MCF 10A (cell line): ENCODE measurements at regions not wholly inside any gene's neighbourhood (a gene's known extent, or its start where the extent isn't known, plus 50 kb on each side); places are given as distances from the start of the nearest gene placed in this dataset.

Experiments
- BruUV-seq: library from RNA; stranded (reverse); fragments of 400-500 nt; replicated peaks from 2 replicates; lab custom pipeline; 2021; lab: Mats Ljungman, UMichigan
- CTCF ChIA-PET: fragments of 300-600 bp; sonication (Branson Sonifier 250); formaldehyde crosslinking; extraction: SDS; loops from one replicate; lab custom pipeline; 2021; ENCODE audit warnings: antibody characterized with exemption, inconsistent platforms; lab: Yijun Ruan, JAX
- POLR2A ChIA-PET: fragments of 300-600, 350-650 bp; sonication (Branson Sonifier 250); formaldehyde crosslinking; extraction: SDS; loops from one replicate; lab custom pipeline; 2020; ENCODE audit warnings: antibody characterized with exemption, inconsistent platforms; lab: Yijun Ruan, JAX
- DNase-seq: peaks from one replicate; pipeline ENCODE4 v3.0.0-alpha.2; 2018; ENCODE audit not compliant: unreplicated experiment
- H3K27ac Mint-ChIP-seq: one replicate; pipeline ENCODE4 v1.8.0; 2022; ENCODE audit warnings: mild to moderate bottlenecking, low read depth, mixed read lengths; ENCODE audit not compliant: unreplicated experiment
- H3K27me3 Mint-ChIP-seq: one replicate; pipeline ENCODE4 v1.8.0; 2022; ENCODE audit warnings: mixed read lengths; ENCODE audit not compliant: insufficient read depth, unreplicated experiment
- H3K36me3 Mint-ChIP-seq: one replicate; pipeline ENCODE4 v1.8.0; 2022; ENCODE audit warnings: mild to moderate bottlenecking, moderate library complexity, mixed read lengths; ENCODE audit not compliant: insufficient read depth, unreplicated experiment
- H3K4me1 Mint-ChIP-seq: one replicate; pipeline ENCODE4 v1.8.0; 2022; ENCODE audit warnings: mixed read lengths; ENCODE audit not compliant: insufficient read depth, unreplicated experiment
- H3K4me3 Mint-ChIP-seq: one replicate; pipeline ENCODE4 v1.8.0; 2022; ENCODE audit warnings: mild to moderate bottlenecking, moderate library complexity, mixed read lengths; ENCODE audit not compliant: unreplicated experiment
- H3K9me3 Mint-ChIP-seq: one replicate; pipeline ENCODE4 v1.8.0; 2022; ENCODE audit warnings: mixed read lengths; ENCODE audit not compliant: unreplicated experiment
- intact Hi-C: fragments of 100-400 bp; cut with micrococcal nuclease; formaldehyde crosslinking; loops from 2 replicates; pipeline ENCODE4 v1.14.1; 2022
- TF ChIP-seq, protein P1 (sequence below): fragments of 200-600 bp; IDR thresholded peaks from one replicate; pipeline ENCODE4 v1.8.0; 2022; ENCODE audit warnings: antibody characterized with exemption, mild to moderate bottlenecking; ENCODE audit not compliant: unreplicated experiment

DNA sequence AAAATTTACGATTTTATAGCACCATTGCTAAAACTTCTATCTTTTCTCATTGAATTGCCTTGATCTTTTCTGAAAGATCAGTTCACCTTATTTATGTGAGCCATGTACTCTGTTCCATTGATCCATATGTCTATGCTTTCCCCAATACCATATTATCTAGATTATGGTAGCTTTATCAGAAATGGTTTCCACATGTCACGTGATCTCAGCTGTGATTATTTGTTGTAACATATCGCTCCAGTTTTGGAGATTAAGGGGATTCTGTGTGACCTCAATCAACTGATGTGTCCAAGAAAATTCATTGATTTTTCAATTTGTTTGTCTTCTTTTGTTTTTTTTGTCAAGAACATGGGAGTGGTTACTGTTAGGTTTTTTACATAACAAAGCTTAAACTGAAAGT is 1114.5 kb upstream of the ATXN8OS start:
- Mint-ChIP-seq H3K9me3 (no peaks in the 10 kb centered on the region), H3K4me1 (no peaks in the 10 kb centered on the region), H3K27ac (no peak overlapping the region), H3K27me3 (no peaks in the 10 kb centered on the region), H3K36me3 (no peaks in the 10 kb centered on the region), H3K4me3 (no peak overlapping the region)
- ChIA-PET CTCF (interaction anchor here (0.7 to 1.1 kb wide), 2 partner anchors 30 to 596 kb away, joined by 3 read pairs; no protein-coding TSS in a partner anchor), POLR2A (no interaction called here)
- TF ChIP-seq, protein P1, sequence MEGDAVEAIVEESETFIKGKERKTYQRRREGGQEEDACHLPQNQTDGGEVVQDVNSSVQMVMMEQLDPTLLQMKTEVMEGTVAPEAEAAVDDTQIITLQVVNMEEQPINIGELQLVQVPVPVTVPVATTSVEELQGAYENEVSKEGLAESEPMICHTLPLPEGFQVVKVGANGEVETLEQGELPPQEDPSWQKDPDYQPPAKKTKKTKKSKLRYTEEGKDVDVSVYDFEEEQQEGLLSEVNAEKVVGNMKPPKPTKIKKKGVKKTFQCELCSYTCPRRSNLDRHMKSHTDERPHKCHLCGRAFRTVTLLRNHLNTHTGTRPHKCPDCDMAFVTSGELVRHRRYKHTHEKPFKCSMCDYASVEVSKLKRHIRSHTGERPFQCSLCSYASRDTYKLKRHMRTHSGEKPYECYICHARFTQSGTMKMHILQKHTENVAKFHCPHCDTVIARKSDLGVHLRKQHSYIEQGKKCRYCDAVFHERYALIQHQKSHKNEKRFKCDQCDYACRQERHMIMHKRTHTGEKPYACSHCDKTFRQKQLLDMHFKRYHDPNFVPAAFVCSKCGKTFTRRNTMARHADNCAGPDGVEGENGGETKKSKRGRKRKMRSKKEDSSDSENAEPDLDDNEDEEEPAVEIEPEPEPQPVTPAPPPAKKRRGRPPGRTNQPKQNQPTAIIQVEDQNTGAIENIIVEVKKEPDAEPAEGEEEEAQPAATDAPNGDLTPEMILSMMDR = no peak
- no peak for DNase-seq
- BruUV-seq = no TSS peak
- intact Hi-C loops = no loop called here

DNA sequence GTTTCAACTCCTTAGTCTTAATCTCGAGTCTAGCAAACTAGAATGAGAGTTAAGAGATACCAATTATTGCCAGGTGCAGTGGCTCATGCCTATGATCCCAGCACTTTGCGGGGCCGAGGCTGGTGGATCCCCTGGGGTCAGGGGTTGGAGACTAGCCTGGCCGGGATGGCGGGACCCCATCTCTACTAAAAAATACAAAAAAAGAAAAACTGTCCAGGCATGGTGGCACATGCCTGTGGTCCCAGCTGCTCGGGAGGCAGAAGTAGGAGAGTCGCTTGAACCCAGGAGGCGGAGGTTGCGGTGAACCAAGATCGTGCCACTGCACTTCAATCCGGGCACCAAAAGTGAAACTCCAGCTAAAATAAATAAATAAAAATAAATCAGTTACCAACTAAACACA is 1119.5 kb upstream of the ATXN8OS start:
- H3K27ac Mint-ChIP-seq = no peak overlapping the region
- BruUV-seq = no TSS peak
- TF ChIP-seq, protein P1 = no peak
- DNase-seq = no peak
- CTCF ChIA-PET = no interaction called here
- no peaks in the 10 kb centered on the region for H3K9me3 Mint-ChIP-seq
- no peaks in the 10 kb centered on the region for H3K27me3 Mint-ChIP-seq
- H3K4me3 Mint-ChIP-seq = no peak overlapping the region
- intact Hi-C loops = no loop called here
- H3K36me3 Mint-ChIP-seq = no peaks in the 10 kb centered on the region
- POLR2A ChIA-PET = no interaction called here
- no peaks in the 10 kb centered on the region for H3K4me1 Mint-ChIP-seq

DNA sequence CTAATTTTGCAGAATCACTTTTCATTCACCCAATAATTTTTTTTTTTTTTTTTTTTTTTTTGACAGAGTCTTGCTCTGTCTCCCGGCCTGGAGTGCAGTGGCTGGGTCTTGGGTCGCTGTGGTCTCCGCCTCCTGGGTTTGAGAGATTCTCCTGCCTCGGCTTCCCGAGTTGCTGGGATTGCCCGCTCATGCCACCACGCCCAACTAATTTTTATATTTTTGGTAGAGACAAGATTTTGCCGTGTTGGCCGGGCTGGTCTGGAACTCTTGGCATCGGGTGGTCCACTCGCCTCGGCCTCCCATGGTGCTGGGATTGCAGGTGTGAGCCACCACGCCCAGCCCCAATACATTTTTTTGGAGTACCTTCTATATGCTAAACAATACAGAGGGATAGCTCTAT is 1120.0 kb upstream of the ATXN8OS start:
- Mint-ChIP-seq H3K27me3 (no peaks in the 10 kb centered on the region), H3K27ac (no peak overlapping the region), H3K9me3 (no peaks in the 10 kb centered on the region), H3K4me3 (no peak overlapping the region), H3K36me3 (no peaks in the 10 kb centered on the region), H3K4me1 (no peaks in the 10 kb centered on the region)
- DNase-seq = no peak
- ChIA-PET CTCF (no interaction called here), POLR2A (no interaction called here)
- TF ChIP-seq, protein P1 = no peak
- no TSS peak for BruUV-seq
- intact Hi-C loops = no loop called here

- no peak overlapping the region for H3K4me3 Mint-ChIP-seq
- POLR2A ChIA-PET = no interaction called here
Observed at GRCh38 chr13:68984688-68985319, 1122.8 kb upstream of the ATXN8OS start.

More at GRCh38 chr13:68984688-68985319, 1122.8 kb upstream of the ATXN8OS start:
- H3K9me3 Mint-ChIP-seq = no peaks in the 10 kb centered on the region
- H3K27ac Mint-ChIP-seq = no peak overlapping the region
- TF ChIP-seq, protein P1 = no peak
- no peak for DNase-seq
- no peaks in the 10 kb centered on the region for H3K36me3 Mint-ChIP-seq
- H3K4me1 Mint-ChIP-seq = no peaks in the 10 kb centered on the region
- no peaks in the 10 kb centered on the region for H3K27me3 Mint-ChIP-seq
- no TSS peak for BruUV-seq
- CTCF ChIA-PET = no interaction called here
- intact Hi-C loops = no loop called here
